CD14-positive monocyte (primary cell): ENCODE measurements at regions not wholly inside any gene's neighbourhood (a gene's known extent, or its start where the extent isn't known, plus 50 kb on each side); places are given as distances from the start of the nearest gene placed in this dataset.

Experiments used
- DNase-seq, 3 donors: peaks; one replicate each; pipeline ENCODE4 v3.0.0-alpha.2; 2011 to 2022
- H2AFZ ChIP-seq: 2 replicates; pipeline ENCODE4 v1.6.0; 2012; ENCODE audit warnings: mild to moderate bottlenecking, low read depth, low read length, inconsistent platforms; ENCODE audit not compliant: insufficient read depth, poor library complexity, severe bottlenecking
- H3K27ac ChIP-seq, 2 donors: 1 replicate in 1 of 2; 2 replicates in 1 of 2; pipeline ENCODE4 v1.5.1; 2012 to 2013; ENCODE audit warnings: low read length in 2 of 2, control low read depth in 1 of 2, inconsistent platforms in 1 of 2, low read depth in 1 of 2, mild to moderate bottlenecking in 1 of 2
- H3K27me3 ChIP-seq, 2 donors: one replicate each; pipeline versions ENCODE4 v1.6.0 to v1.6.1; 2011 to 2013; ENCODE audit warnings: low read length in 2 of 2; ENCODE audit not compliant: control insufficient read depth in 2 of 2, insufficient read depth in 2 of 2
- H3K36me3 ChIP-seq, 2 donors: replicated peaks in 1 of 2; 1 replicate in 1 of 2; 2 replicates in 1 of 2; pipeline versions ENCODE4 v1.5.1 to v1.6.1; 2012 to 2013; ENCODE audit warnings: low read length in 2 of 2, control low read depth in 1 of 2, inconsistent platforms in 1 of 2, mild to moderate bottlenecking in 1 of 2; ENCODE audit not compliant: insufficient read depth in 2 of 2, control insufficient read depth in 1 of 2
- H3K4me1 ChIP-seq, 2 donors: 1 replicate in 1 of 2; 2 replicates in 1 of 2; pipeline versions ENCODE4 v1.5.1 to v1.6.1; 2012 to 2013; ENCODE audit warnings: low read length in 2 of 2, control low read depth in 1 of 2, inconsistent platforms in 1 of 2, mild to moderate bottlenecking in 1 of 2, moderate library complexity in 1 of 2; ENCODE audit not compliant: insufficient read depth in 2 of 2, control insufficient read depth in 1 of 2
- H3K4me2 ChIP-seq: replicated peaks from 2 replicates; pipeline ENCODE3; 2012; ENCODE audit warnings: low read length, moderate library complexity, mild to moderate bottlenecking; ENCODE audit not compliant: poor library complexity, severe bottlenecking; ENCODE audit errors: extremely low read depth
- H3K4me3 ChIP-seq, 3 experiments: fragments of 200-600 bp in 1 of 3; sonication (generic) in 1 of 3; replicated peaks in 1 of 3; 1 replicate in 2 of 3; 2 replicates in 1 of 3; pipeline ENCODE4 v1.5.1; 2011 to 2013; ENCODE audit warnings: low read length in 3 of 3, mild to moderate bottlenecking in 3 of 3, control low read depth in 2 of 3, low read depth in 2 of 3, inconsistent platforms in 1 of 3, moderate library complexity in 1 of 3
- H3K79me2 ChIP-seq: 2 replicates; pipeline ENCODE4 v1.6.0; 2012; ENCODE audit warnings: mild to moderate bottlenecking, control low read depth, inconsistent platforms, low read length, moderate library complexity; ENCODE audit not compliant: insufficient read depth
- H3K9ac ChIP-seq: 2 replicates; pipeline ENCODE4 v1.6.0; 2017; ENCODE audit warnings: low read length, mild to moderate bottlenecking; ENCODE audit not compliant: insufficient read depth, poor library complexity, severe bottlenecking
- H3K9me3 ChIP-seq, 2 donors: replicated peaks in 1 of 2; 1 replicate in 1 of 2; 2 replicates in 1 of 2; pipeline versions ENCODE4 v1.5.1 to v1.6.1; 2012 to 2013; ENCODE audit warnings: low read length in 2 of 2, control low read depth in 1 of 2; ENCODE audit not compliant: control insufficient read depth in 1 of 2, insufficient read depth in 1 of 2
- H4K20me1 ChIP-seq: 2 replicates; pipeline ENCODE4 v1.6.0; 2012; ENCODE audit warnings: mild to moderate bottlenecking, low read length, control low read depth, moderate library complexity; ENCODE audit not compliant: insufficient read depth
- H3K27ac Mint-ChIP-seq, 7 donors: one replicate each; pipeline ENCODE4 v1.8.0; 2020; ENCODE audit warnings: mild to moderate bottlenecking in 7 of 7, mixed read lengths in 7 of 7, moderate library complexity in 6 of 7, inconsistent platforms in 2 of 7
- H3K27me3 Mint-ChIP-seq, 3 donors: one replicate each; pipeline ENCODE4 v1.8.0; 2021 to 2022; ENCODE audit warnings: low read depth in 3 of 3, mild to moderate bottlenecking in 3 of 3, mixed read lengths in 3 of 3, moderate library complexity in 3 of 3, inconsistent platforms in 1 of 3
- H3K36me3 Mint-ChIP-seq, 2 donors: one replicate each; pipeline ENCODE4 v1.8.0; 2020; ENCODE audit warnings: mixed read lengths in 2 of 2, inconsistent platforms in 1 of 2, mild to moderate bottlenecking in 1 of 2
- H3K4me1 Mint-ChIP-seq: one replicate; pipeline ENCODE4 v1.8.0; 2020; ENCODE audit warnings: mild to moderate bottlenecking, mixed read lengths
- H3K4me3 Mint-ChIP-seq, 2 donors: one replicate each; pipeline ENCODE4 v1.8.0; 2020; ENCODE audit warnings: mild to moderate bottlenecking in 2 of 2, mixed read lengths in 2 of 2, moderate library complexity in 1 of 2
- H3K9me3 Mint-ChIP-seq, 7 donors: one replicate each; pipeline ENCODE4 v1.8.0; 2020 to 2022; ENCODE audit warnings: mixed read lengths in 7 of 7, mild to moderate bottlenecking in 6 of 7, moderate library complexity in 6 of 7, inconsistent platforms in 2 of 7
- CTCF ChIP-seq: fragments of 200-600 bp; IDR thresholded peaks from one replicate; pipeline ENCODE4 v1.8.0; 2022; ENCODE audit warnings: antibody characterized with exemption, mild to moderate bottlenecking
- WGBS: methylation state at CpG from one replicate; pipeline ENCODE4 v1.1.5; 2013; ENCODE audit warnings: missing lambda C conversion rate; ENCODE audit not compliant: insufficient coverage; 5-methylcytosine and 5-hydroxymethylcytosine counted together
- intact Hi-C, 2 donors: fragments of 100-400 bp; cut with micrococcal nuclease; formaldehyde crosslinking; loops; one replicate each; pipeline versions ENCODE4 v1.15.0 to v1.15.1; 2023

GRCh38 chr12:127623362-127623761 is 643.6 kb upstream of the TMEM132C start:
- no peaks in the 10 kb centered on the region for H4K20me1 ChIP-seq
- peaks cover 0 to 6% (median 3%) of the 10 kb centered on the region in 3 donors for H3K27me3 Mint-ChIP-seq
- 90% methylated on average over 4 of the region's 4 CpGs for WGBS
- no peaks in the 10 kb centered on the region for H3K36me3 Mint-ChIP-seq
- H3K27ac ChIP-seq: no peak overlapping the region
- H3K4me1 Mint-ChIP-seq: no peaks in the 10 kb centered on the region
- no peak overlapping the region for H3K4me3 ChIP-seq
- no peak overlapping the region for H2AFZ ChIP-seq
- no peak overlapping the region for H3K4me2 ChIP-seq
- no peak overlapping the region for H3K4me3 Mint-ChIP-seq
- peaks cover 7 to 21% of the 10 kb centered on the region in 2 donors for H3K9me3 ChIP-seq
- H3K4me1 ChIP-seq: no peaks in the 10 kb centered on the region
- H3K79me2 ChIP-seq: no peaks in the 10 kb centered on the region
- TF ChIP-seq CTCF: no peak
- no peaks in the 10 kb centered on the region for H3K27me3 ChIP-seq
- intact Hi-C loops: no loop called here
- peaks cover 3 to 19% (median 12%) of the 10 kb centered on the region in 7 donors for H3K9me3 Mint-ChIP-seq
- H3K27ac Mint-ChIP-seq: peak overlapping the region in 1 of 7 donors; percentile 61
- no peaks in the 10 kb centered on the region for H3K36me3 ChIP-seq
- DNase-seq: no peak
- no peak overlapping the region for H3K9ac ChIP-seq

GRCh38 chr12:127625176-127625771 is 641.7 kb upstream of the TMEM132C start:
- Histone ChIP-seq H4K20me1 (no peaks in the 10 kb centered on the region), H3K79me2 (no peaks in the 10 kb centered on the region), H3K27ac (no peak overlapping the region), H3K27me3 (no peaks in the 10 kb centered on the region), H3K4me3 (no peak overlapping the region), H2AFZ (no peak overlapping the region), H3K4me2 (no peak overlapping the region), H3K9me3 (peaks cover 7 to 14% of the 10 kb centered on the region in 2 donors), H3K36me3 (no peaks in the 10 kb centered on the region), H3K4me1 (no peaks in the 10 kb centered on the region), H3K9ac (no peak overlapping the region)
- Mint-ChIP-seq H3K9me3 (peaks cover 3 to 13% (median 9%) of the 10 kb centered on the region in 7 donors), H3K36me3 (no peaks in the 10 kb centered on the region), H3K4me1 (no peaks in the 10 kb centered on the region), H3K27me3 (peaks cover 0 to 4% (median 3%) of the 10 kb centered on the region in 3 donors), H3K4me3 (no peak overlapping the region), H3K27ac (no peak overlapping the region)
- 90% methylated on average over 2 of the region's 5 CpGs for WGBS
- intact Hi-C loops: no loop called here
- TF ChIP-seq CTCF: no peak
- no peak for DNase-seq
